KMS-11 (cell line): ENCODE measurements at regions not wholly inside any gene's neighbourhood (a gene's known extent, or its start where the extent isn't known, plus 50 kb on each side); places are given as distances from the start of the nearest gene placed in this dataset.

Experiments used
- H2AFZ ChIP-seq: fragments of 200-600 bp; sonication (generic); 2 replicates; pipeline ENCODE4 v1.6.1; 2016; ENCODE audit warnings: antibody characterized with exemption, mixed run types, low read depth
- H3K27ac ChIP-seq: fragments of 200-600 bp; sonication (generic); 2 replicates; pipeline ENCODE4 v1.6.1; 2016; ENCODE audit warnings: mild to moderate bottlenecking, mixed run types
- H3K27me3 ChIP-seq: fragments of 200-600 bp; sonication (generic); 2 replicates; pipeline ENCODE4 v1.6.1; 2017; ENCODE audit warnings: mild to moderate bottlenecking, low read depth, mixed run types, moderate library complexity; ENCODE audit not compliant: insufficient read depth
- H3K36me3 ChIP-seq: fragments of 200-600 bp; sonication (generic); 2 replicates; pipeline ENCODE4 v1.6.1; 2017; ENCODE audit warnings: mild to moderate bottlenecking, mixed run types; ENCODE audit not compliant: insufficient read depth
- H3K4me1 ChIP-seq: fragments of 200-600 bp; sonication (generic); 2 replicates; pipeline ENCODE4 v1.6.1; 2016; ENCODE audit warnings: mild to moderate bottlenecking, low read depth, mixed run types; ENCODE audit not compliant: poor library complexity, severe bottlenecking
- H3K4me2 ChIP-seq: fragments of 200-600 bp; sonication (generic); 2 replicates; pipeline ENCODE4 v1.7.0; 2016; ENCODE audit warnings: mild to moderate bottlenecking, mixed run types
- H3K4me3 ChIP-seq: fragments of 200-600 bp; sonication (generic); IDR thresholded peaks from 2 replicates; pipeline ENCODE4 v1.6.1; 2017; ENCODE audit warnings: low read depth, low read length, mixed read lengths; ENCODE audit not compliant: insufficient read depth
- H3K79me2 ChIP-seq: fragments of 200-600 bp; sonication (generic); 2 replicates; pipeline ENCODE4 v1.6.1; 2016; ENCODE audit warnings: low read depth, mixed run types; ENCODE audit not compliant: insufficient read depth
- H3K9ac ChIP-seq: fragments of 200-600 bp; sonication (generic); 2 replicates; pipeline ENCODE4 v1.6.1; 2016; ENCODE audit warnings: mild to moderate bottlenecking, mixed run types
- H4K20me1 ChIP-seq: fragments of 200-600 bp; sonication (generic); 2 replicates; pipeline ENCODE4 v1.6.1; 2016; ENCODE audit warnings: mild to moderate bottlenecking, mixed run types; ENCODE audit not compliant: insufficient read depth
- TF ChIP-seq, protein P1 (sequence below): fragments of 200-600 bp; sonication (generic); conservative IDR thresholded peaks from 2 replicates; pipeline ENCODE4 v1.6.1; 2017; ENCODE audit warnings: low read depth, mild to moderate bottlenecking, antibody characterized with exemption, low read length, moderate library complexity, mixed read lengths

DNA sequence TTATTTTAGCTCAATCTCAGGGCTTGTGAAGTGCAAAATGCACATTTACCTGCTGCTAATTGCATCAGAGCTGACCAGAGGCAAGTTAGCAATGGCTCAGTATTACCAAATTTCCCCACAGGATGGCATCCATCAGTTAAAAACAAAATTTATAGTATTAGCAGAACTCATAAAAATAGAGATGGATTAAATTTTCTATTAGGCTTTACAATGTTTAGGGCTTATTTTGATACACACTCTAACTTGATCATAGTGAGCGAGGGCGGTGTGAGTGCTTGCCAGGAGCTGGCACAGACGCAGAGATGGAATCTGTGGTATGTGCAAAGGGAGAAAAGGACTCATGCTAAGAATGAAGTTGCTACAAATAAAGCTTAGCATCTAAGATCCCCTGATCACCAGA lies 241.0 kb downstream of the NSUN3 start:
- H3K27me3 ChIP-seq = no peaks in the 10 kb centered on the region
- H3K27ac ChIP-seq = no peak overlapping the region
- no peaks in the 10 kb centered on the region for H4K20me1 ChIP-seq
- no peaks in the 10 kb centered on the region for H3K4me1 ChIP-seq
- H3K79me2 ChIP-seq = no peaks in the 10 kb centered on the region
- no peak overlapping the region for H3K4me2 ChIP-seq
- no peaks in the 10 kb centered on the region for H3K36me3 ChIP-seq
- no peak overlapping the region for H3K9ac ChIP-seq
- H3K4me3 ChIP-seq = no peak overlapping the region
- H2AFZ ChIP-seq = no peak overlapping the region
- TF ChIP-seq, protein P1, sequence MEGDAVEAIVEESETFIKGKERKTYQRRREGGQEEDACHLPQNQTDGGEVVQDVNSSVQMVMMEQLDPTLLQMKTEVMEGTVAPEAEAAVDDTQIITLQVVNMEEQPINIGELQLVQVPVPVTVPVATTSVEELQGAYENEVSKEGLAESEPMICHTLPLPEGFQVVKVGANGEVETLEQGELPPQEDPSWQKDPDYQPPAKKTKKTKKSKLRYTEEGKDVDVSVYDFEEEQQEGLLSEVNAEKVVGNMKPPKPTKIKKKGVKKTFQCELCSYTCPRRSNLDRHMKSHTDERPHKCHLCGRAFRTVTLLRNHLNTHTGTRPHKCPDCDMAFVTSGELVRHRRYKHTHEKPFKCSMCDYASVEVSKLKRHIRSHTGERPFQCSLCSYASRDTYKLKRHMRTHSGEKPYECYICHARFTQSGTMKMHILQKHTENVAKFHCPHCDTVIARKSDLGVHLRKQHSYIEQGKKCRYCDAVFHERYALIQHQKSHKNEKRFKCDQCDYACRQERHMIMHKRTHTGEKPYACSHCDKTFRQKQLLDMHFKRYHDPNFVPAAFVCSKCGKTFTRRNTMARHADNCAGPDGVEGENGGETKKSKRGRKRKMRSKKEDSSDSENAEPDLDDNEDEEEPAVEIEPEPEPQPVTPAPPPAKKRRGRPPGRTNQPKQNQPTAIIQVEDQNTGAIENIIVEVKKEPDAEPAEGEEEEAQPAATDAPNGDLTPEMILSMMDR = no peak

DNA sequence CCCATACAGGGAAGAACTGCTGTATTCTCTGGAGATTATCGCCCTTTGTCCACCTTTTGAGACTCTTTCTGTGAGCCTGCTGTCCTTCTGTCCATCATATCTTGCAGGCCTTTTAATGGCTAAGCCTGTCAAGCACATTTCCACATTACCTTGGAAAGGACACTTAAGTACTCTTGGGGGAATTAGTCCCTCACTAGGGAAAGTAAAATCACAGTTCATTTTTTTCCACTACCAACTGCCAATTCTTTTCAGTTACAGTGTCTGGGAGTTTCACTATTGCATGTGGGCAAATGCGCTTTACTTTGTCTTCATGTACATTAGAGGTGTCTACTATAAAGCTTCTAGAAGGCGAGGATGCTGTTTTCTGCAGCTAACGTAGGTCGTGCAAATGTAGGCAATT lies 242.1 kb downstream of the NSUN3 start:
- Histone ChIP-seq H3K27me3 (no peaks in the 10 kb centered on the region), H3K4me3 (no peak overlapping the region), H4K20me1 (no peaks in the 10 kb centered on the region), H3K36me3 (no peaks in the 10 kb centered on the region), H3K4me2 (no peak overlapping the region), H3K4me1 (no peaks in the 10 kb centered on the region), H3K9ac (no peak overlapping the region), H2AFZ (no peak overlapping the region), H3K79me2 (no peaks in the 10 kb centered on the region), H3K27ac (no peak overlapping the region)
- TF ChIP-seq, protein P1 = no peak

DNA sequence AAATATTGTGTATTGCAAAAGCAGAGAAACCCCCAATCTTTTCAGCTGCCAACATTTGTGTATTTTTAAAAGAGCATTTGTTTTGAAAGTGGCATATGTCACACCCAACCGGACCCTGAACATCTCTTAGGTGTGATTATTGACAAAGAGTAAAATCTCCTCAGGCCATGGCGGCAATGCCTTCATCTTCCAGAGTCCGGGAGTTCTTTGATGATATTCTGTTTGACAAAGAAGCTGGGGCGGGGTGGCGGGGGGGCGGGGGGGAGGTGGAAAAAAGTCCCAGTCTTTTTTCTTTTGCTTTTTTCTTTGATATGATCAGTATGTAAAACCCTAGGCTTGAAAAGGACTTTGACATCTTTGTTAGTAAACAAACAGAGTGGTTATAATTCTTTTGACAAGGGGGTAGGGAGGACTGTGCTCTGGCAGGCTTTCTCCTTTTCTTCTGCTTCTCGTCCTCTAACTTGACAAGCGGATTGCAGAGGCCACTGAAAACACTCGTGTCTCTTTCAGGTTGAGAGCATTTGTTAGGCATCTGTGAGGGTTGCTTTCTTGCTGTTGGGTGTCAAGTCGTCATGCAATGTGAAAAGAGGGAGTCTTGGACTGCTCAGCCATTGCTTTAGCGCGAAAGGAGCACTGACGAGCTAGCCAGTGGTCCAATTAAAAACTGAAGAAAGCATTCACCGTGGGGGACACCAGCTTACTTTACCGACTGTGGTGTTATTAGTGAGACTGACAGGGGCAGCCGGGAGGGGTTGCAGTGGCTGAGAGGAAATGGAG lies 243.2 kb downstream of the NSUN3 start:
- no peak overlapping the region for H3K9ac ChIP-seq
- no peaks in the 10 kb centered on the region for H3K4me1 ChIP-seq
- no peaks in the 10 kb centered on the region for H4K20me1 ChIP-seq
- H2AFZ ChIP-seq = no peak overlapping the region
- no peak overlapping the region for H3K27ac ChIP-seq
- TF ChIP-seq, protein P1 = no peak
- no peak overlapping the region for H3K4me2 ChIP-seq
- no peak overlapping the region for H3K4me3 ChIP-seq
- no peaks in the 10 kb centered on the region for H3K36me3 ChIP-seq
- H3K79me2 ChIP-seq = no peaks in the 10 kb centered on the region
- no peaks in the 10 kb centered on the region for H3K27me3 ChIP-seq

DNA sequence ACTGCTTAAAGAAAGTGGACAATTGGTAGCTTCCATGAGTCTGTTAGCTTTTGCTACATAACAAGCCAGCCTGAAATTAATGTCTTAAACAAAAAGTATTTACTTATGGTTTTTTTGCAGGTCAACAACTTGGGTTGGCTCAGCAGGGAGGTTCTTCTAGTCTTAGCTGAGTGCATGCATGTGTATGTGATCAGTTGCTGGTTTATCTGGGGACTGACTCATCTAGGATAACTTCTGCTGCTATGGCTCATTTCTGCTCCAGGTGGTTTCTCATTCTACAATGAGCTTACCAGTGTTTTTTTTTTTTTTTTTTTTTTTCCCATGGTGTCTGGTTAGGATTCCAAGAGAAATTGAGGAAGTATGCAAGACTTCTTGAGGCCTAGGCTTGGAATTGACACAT lies 244.7 kb downstream of the NSUN3 start:
- TF ChIP-seq, protein P1 = no peak
- H3K4me3 ChIP-seq = no peak overlapping the region
- no peak overlapping the region for H3K9ac ChIP-seq
- H3K27me3 ChIP-seq = no peaks in the 10 kb centered on the region
- no peak overlapping the region for H3K27ac ChIP-seq
- H3K36me3 ChIP-seq = no peaks in the 10 kb centered on the region
- no peak overlapping the region for H3K4me2 ChIP-seq
- no peaks in the 10 kb centered on the region for H4K20me1 ChIP-seq
- no peaks in the 10 kb centered on the region for H3K4me1 ChIP-seq
- H2AFZ ChIP-seq = no peak overlapping the region
- no peaks in the 10 kb centered on the region for H3K79me2 ChIP-seq
